AG04450 (cell line): ENCODE measurements at regions not wholly inside any gene's neighbourhood (a gene's known extent, or its start where the extent isn't known, plus 50 kb on each side); places are given as distances from the start of the nearest gene placed in this dataset.

ENCODE experiments used
- CTCF ChIA-PET: fragments of 300-600, 350-600 bp; formaldehyde crosslinking; extraction: SDS; loops from one replicate; lab custom pipeline; 2022; ENCODE audit warnings: antibody characterized with exemption, inconsistent platforms; lab: Charles Lee
- POLR2A ChIA-PET: fragments of 350-600 bp; formaldehyde crosslinking; extraction: SDS; loops from one replicate; lab custom pipeline; 2021; ENCODE audit warnings: antibody characterized with exemption, inconsistent platforms; lab: Yijun Ruan, JAX
- DNase-seq: peaks from one replicate; pipeline ENCODE4 v3.0.0-alpha.2; 2011; ENCODE audit warnings: low read depth, low spot score
- H3K27ac ChIP-seq: one replicate; pipeline ENCODE4 v1.5.1; 2012; ENCODE audit warnings: low read depth, low read length, control low read depth
- H3K27me3 ChIP-seq: one replicate; pipeline ENCODE4 v1.6.0; 2012; ENCODE audit warnings: low read length; ENCODE audit not compliant: control insufficient read depth, insufficient read depth
- H3K4me3 ChIP-seq: 2 replicates; pipeline ENCODE4 v1.5.1; 2011; ENCODE audit warnings: mild to moderate bottlenecking, low read depth, low read length, control low read depth
- H3K9me3 ChIP-seq: 2 replicates; pipeline ENCODE4 v1.5.1; 2012; ENCODE audit warnings: low read length; ENCODE audit not compliant: control insufficient read depth, insufficient read depth
- TF ChIP-seq, protein P1 (sequence below): IDR thresholded peaks from 2 replicates; pipeline ENCODE4 v1.5.1; 2011; ENCODE audit warnings: low read depth, low read length, control low read depth, inconsistent platforms

DNA sequence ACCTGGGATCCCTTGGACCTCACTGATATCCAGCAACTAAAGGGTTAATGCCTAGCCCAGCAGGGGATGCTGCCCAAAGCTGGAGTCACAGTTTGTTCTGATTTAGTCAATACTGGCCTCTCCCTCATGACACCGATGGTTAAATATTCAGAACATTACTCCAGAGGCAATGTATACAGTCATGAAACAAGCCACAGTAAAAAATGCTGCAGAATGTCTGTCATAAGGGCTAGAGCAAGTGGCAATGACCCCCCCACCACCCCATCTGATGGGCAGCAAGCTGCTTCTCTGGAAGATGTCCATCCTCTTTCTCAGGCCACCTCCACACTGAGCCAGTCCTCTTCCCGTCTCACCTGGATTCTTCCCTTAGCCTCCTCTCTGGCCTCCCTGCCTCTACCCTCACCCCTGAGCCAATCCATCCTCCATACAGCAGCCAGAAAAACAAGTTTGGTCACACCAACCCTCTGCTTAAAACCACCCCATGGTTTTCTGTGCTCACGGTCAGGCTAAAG lies 99.0 kb upstream of the KCNG1 start:
- H3K9me3 ChIP-seq = no peaks in the 10 kb centered on the region
- ChIA-PET POLR2A (no interaction called here), CTCF (no interaction called here)
- H3K4me3 ChIP-seq = no peak overlapping the region
- TF ChIP-seq, protein P1, sequence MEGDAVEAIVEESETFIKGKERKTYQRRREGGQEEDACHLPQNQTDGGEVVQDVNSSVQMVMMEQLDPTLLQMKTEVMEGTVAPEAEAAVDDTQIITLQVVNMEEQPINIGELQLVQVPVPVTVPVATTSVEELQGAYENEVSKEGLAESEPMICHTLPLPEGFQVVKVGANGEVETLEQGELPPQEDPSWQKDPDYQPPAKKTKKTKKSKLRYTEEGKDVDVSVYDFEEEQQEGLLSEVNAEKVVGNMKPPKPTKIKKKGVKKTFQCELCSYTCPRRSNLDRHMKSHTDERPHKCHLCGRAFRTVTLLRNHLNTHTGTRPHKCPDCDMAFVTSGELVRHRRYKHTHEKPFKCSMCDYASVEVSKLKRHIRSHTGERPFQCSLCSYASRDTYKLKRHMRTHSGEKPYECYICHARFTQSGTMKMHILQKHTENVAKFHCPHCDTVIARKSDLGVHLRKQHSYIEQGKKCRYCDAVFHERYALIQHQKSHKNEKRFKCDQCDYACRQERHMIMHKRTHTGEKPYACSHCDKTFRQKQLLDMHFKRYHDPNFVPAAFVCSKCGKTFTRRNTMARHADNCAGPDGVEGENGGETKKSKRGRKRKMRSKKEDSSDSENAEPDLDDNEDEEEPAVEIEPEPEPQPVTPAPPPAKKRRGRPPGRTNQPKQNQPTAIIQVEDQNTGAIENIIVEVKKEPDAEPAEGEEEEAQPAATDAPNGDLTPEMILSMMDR = no peak
- no peak overlapping the region for H3K27ac ChIP-seq
- H3K27me3 ChIP-seq = no peaks in the 10 kb centered on the region
- DNase-seq = no peak

DNA sequence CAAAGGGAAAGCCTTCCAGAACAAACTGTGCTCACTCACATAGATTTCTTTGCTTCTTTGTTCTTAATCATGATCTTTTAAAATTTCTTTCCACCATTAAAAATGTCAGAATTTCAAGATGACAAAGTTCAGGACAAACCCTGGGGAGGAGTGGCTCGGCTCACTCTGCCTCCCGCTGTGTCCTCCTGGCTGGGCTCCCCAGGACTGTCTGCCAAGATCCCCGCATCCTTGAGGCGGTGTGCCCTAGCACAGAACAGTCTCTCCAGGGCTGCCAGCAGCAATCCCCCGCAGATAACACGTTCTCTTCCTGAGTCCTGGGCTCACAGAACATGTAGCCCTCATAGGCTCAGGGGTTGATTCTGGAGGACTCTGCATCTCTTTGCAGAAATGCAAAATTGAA lies 98.4 kb upstream of the KCNG1 start:
- H3K27me3 ChIP-seq = no peaks in the 10 kb centered on the region
- no peak overlapping the region for H3K27ac ChIP-seq
- DNase-seq = no peak
- TF ChIP-seq, protein P1 = no peak
- H3K4me3 ChIP-seq = no peak overlapping the region
- ChIA-PET CTCF (no interaction called here), POLR2A (no interaction called here)
- H3K9me3 ChIP-seq = no peaks in the 10 kb centered on the region

DNA sequence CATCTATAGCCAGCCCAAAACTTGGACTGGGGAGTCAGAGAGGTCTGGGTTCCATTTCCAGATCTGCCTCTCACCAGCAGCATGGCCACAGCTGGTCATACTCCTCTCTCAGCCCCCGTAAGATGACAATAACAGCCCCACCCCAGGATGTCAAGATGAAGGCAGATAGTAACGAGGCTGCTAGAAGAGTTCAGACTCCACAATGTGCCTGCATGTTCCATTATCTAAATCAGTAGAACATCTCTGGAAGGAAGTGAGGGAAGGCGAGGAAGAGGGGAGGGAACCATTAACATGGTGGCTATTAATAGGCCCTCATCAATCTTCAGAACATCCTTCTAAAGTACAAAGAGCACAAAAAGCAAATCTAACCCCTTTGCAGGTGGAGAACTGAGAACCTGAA lies 98.0 kb upstream of the KCNG1 start:
- TF ChIP-seq, protein P1 = no peak
- POLR2A ChIA-PET = no interaction called here
- Histone ChIP-seq H3K27me3 (no peaks in the 10 kb centered on the region), H3K4me3 (no peak overlapping the region), H3K9me3 (no peaks in the 10 kb centered on the region), H3K27ac (no peak overlapping the region)
- CTCF ChIA-PET = no interaction called here
- no peak for DNase-seq

DNA sequence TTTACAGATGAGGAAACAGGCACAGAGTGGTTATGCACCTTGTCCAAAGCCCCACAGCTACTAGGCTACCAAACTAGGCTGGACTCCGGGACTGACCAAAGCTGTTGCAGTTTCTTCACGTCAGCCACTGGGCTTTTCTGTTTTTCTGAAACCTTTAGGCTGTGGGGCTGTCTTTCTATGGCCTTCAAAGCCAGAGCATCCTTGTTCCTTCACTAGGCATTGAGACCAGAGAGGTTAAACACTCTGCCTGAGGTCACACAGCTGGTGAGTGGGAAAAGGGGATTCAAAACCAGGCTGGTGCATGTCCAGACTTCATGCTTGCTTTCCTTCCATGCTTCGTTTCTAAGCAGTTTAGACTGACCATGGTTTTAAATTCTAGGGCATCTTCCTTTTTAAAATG lies 97.5 kb upstream of the KCNG1 start:
- no peaks in the 10 kb centered on the region for H3K27me3 ChIP-seq
- POLR2A ChIA-PET = no interaction called here
- H3K9me3 ChIP-seq = no peaks in the 10 kb centered on the region
- CTCF ChIA-PET = no interaction called here
- H3K4me3 ChIP-seq = no peak overlapping the region
- DNase-seq = no peak
- no peak overlapping the region for H3K27ac ChIP-seq
- TF ChIP-seq, protein P1 = no peak

DNA sequence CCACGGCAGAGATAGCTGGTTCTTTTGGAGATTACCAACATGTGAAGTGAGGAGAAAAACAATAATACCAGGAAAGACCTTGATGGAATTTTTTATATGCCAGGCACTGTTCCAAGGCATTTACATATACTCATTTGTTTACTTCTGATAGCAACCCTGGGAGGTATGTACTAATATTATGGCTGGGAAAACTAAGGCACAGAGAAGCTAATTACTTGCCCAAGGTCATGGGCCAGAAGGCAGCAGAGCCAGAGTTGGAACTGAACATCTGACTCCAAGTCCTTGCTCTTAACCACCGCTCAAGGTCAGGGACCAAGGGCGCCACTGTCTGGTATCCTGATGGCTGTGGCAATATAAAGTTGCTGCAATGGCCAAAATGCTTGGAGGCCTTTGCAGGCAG lies 97.0 kb upstream of the KCNG1 start:
- Histone ChIP-seq H3K9me3 (no peaks in the 10 kb centered on the region), H3K4me3 (no peak overlapping the region), H3K27ac (no peak overlapping the region), H3K27me3 (no peaks in the 10 kb centered on the region)
- ChIA-PET POLR2A (no interaction called here), CTCF (interaction anchor here (0.8 kb wide), 1 partner anchor 13 kb away, joined by 3 read pairs; no protein-coding TSS in a partner anchor)
- TF ChIP-seq, protein P1 = no peak
- no peak for DNase-seq
